ENCODE measurements at regions not wholly inside any gene's neighbourhood (a gene's known extent, or its start where the extent isn't known, plus 50 kb on each side); places are given as distances from the start of the nearest gene placed in this dataset.
"Not testable (repeated sequence)": the region's sequence is repeated elsewhere in the genome, so short reads cannot be mapped to it uniquely, and the experiment has no call there.

DNA sequence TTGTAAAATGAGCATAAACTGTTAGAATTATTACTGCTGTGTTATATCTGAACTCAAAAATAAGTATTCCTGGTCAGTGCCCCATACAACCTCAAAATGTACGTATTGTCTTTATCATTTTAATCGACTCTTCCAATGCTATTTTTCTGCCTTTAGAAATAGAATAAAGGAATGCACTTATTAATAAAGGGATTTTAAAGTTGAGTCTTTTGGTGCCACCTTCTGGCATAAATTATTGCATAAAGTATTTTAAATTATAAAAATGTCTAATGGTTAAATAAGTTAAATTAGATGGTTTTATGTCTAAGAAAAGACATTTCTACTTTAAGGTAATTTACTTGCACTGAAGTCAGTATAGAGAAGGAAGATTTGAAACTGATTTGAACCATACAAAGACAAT is 424.0 kb upstream of the NDST4 start:
- no peak for DNase-seq

DNA sequence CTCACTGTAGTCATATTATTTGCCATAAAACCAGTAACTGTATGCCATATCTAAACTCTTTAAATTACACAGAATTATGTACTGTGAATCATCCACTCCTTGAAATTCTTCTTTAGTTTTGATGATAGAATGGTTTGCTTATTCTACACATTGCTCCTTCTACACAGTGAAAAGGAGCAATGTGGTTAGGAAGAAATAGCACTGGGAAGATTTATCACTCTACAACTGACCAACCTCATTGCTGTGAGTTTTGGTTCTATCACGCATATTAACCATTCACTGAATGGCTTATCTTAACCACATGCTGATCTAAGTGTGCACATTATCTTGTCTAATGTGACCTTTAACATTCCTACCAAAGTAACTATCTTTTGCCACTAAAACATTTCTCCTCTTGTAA is 415.7 kb upstream of the NDST4 start:
- no peak for DNase-seq

DNA sequence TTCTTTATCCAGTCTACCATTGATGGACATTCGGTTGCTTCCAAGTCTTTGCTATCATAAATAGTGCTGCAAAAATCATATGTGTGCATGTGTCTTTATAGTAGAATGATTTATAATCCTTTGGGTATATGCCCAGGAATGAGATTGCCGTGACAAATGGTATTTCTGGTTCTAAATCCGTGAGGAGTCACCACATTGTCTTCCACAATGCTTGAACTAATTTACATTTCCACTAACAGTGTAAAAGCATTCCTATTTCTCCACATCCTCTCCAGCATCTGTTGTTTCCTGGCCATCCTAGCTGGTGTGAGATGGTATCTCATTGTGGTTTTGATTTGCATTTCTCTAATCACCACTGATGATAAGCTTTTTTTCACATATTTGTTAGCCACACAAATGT is 406.1 kb upstream of the NDST4 start:
- not testable (repeated sequence) for DNase-seq

DNA sequence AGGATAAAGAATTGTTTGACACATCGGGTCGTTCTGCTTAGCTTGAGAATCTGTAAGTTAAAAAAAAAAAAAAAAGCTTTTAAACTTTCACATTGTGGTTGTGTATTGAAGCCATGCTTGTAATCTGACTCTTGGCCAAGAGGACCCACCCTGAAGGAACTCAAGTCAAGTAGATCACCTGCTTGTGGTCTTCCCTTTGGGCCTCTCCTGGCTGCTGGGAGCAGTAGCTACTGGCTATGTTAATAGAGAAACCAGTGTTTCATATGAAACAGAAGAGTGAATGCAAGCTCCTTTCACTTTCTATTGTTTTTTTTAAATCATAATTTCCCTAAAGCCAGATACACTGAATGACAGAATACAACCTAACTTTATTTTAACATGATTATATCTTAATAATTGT is 402.4 kb upstream of the NDST4 start:
- DNase-seq = no peak

DNA sequence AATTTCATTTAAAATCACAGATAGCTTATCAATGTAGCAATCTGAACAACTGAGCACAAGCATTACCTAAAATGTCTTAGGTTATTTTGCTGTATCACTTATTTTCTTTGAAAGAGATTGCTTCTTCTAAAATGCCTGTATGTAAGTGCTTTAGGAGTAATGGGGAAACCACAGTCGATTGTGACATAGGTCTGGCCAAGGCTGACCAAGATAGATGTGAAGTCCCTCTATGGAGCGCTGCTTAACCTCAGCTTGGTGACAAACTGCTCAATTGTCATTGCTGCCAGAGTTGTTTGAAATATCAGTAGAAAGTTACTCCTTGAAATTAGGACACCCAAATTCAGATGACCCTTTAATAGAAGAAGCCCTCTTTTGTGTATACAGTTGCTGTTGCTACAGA is 401.9 kb upstream of the NDST4 start:
- DNase-seq = no peak

DNA sequence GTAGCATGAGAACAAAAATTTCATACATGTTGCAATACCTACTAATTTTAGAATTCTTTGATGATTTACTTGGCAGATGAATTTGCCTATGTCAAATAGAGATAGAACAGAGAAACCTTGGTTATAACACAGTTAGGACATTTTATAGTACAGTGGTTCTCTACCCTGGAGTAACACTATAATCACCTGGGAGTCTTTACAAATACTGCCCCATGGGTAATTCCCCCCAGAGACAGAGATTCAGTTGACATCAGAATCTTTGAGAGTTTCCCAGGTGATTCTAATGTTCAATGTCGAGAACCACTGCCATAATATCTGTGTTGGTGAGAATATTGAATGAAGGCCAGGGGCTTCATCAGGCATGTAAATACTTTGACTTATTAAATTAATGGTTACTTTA is 401.3 kb upstream of the NDST4 start:
- DNase-seq = no peak

DNA sequence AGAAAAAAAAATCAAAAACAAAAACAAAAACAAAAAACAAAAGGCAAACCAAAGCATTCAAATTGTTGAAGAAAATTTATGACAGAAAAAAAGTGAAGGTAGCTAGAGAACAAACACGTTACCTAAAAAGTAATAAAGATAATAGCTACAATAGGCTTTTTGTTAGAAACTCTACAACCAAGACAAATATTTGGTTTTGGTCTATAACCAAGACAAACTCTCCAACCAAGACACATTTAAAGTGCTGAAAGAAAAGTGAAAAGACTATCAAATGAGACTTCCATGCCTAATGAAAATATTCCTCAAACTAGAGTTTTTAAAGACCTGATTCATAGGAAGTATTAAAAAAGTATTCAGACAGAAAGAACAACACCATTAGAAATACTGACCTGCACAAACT is 391.9 kb upstream of the NDST4 start:
- no peak for DNase-seq

DNA sequence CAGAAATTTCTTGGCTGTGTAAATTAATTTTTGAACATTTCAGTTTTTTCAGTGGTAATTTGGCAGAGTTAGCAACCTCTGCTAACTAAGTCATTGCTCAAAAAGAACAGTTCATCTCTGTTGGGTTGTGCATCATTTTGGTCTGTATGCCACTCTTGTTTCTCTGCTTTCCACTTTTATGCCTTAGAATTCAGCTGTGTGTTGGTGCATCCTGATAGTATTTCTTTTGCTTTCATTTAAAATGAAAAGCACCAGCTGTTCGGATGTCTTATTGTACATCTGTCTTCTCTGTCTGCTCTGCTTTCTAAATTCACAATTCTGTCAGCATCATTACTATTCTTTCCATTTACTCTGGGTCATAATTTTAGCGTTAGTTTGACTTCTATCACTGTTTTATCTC is 388.2 kb upstream of the NDST4 start:
- DNase-seq = no peak

DNA sequence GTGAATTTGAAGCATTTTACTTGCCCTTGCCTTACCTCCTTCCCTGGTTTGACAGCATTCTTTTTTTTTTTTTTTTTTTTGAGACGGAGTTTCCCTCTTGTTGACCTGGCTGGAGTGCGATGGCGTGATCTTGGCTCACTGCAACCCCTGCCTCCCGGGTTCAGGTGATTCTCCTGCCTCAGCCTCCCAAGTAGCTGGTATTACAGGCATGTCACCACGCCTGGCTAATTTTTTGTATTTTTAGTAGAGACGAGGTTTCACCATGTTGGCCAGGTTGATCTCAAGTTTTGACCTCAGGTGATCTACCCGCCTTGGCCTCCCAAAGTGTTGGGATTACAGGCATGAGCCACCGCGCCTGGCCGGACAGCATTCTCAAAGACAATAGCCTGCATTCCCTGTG is 380.4 kb upstream of the NDST4 start:
- DNase-seq = not testable (repeated sequence)

DNA sequence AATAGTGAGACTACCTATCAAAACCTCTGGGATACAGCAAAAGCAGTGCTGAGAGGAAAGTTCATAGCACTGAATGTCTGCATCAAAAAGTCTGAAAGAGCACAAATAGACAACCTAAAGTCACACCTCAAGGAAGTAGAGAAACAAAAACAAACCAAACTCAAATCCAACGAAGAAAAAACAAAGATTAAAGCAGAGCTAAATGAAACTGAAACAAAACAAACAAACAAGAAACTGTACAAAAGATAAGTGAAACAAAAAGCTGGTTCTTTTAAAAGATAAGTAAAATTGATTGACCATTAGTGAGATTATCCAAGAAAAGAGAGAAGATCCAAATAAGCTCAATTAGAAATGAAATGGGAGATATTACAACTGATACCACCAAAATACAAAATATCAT is 378.3 kb upstream of the NDST4 start:
- DNase-seq = no peak

DNA sequence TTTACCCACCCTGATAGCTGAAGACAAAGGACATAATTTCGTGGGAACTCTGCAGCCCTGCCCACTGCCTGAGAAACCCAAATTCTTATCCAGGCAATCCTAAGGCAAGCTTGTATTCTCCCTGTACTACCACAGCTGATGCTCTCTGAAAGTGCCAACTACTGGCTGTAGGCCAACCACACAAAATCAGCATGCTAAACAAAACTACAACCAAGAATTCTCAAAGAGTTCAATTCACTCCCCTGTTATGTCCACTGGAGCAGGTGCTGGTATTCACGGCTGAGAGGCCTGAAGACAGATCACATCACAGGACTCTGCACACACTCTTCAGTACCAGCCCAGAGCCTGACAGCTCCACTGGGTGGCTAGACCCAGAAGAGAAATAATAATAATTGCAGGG is 375.9 kb upstream of the NDST4 start:
- DNase-seq = no peak

DNA sequence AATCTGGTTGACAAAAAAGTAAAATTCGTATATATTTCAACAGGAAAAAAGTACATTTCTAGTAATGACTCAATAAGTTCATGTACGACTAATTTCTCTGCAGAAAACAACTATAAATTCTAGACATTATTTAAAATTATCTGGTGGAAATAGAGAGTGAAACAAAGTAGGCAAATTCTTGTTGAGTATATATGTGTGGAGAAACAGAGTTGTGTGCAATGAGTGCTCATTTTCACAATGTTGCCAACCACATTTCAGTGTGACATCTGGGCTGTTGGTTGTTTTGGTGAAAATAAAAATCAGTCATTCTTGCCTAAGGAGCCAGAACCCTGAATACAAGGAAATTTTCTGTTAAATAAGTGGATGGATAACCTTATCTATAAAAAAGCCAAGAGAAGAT is 372.0 kb upstream of the NDST4 start:
- DNase-seq = no peak

DNA sequence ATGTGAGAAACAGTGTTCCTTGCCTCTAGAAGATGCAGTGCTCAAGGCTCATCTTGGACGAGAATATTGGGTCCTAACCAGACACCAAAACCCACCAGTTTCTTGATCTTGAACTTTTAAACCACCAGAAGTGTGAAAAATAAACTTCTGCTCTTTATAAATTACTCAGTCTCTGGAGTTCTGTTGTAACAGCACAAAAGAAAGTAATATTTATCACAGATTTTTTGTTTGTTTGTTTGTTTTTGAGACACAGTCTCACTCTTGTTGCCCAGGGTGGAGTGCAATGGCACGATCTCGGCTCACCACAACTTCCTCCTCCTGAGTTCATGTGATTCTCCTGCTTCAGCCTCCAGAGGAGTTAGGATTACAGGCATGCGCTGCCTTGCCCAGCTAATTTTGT is 371.1 kb upstream of the NDST4 start:
- DNase-seq = no peak

DNA sequence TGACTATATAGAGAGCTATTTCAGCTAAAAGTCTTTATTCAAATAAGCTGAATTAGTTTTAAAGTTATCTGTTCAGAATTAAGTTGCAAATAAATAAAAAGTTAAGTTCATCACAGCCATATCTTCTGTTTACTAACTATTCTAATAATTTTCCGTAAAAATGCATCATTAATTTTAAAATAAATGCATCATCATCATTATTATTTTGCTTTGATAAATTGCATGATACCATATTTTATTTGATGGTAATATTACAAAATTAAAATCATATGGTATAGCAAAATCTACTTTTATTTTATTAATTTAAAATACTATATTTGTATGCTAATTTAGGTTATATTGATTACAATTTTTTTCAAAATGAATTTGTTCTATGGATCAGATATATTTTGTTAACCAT is 357.3 kb upstream of the NDST4 start:
- DNase-seq = no peak

DNA sequence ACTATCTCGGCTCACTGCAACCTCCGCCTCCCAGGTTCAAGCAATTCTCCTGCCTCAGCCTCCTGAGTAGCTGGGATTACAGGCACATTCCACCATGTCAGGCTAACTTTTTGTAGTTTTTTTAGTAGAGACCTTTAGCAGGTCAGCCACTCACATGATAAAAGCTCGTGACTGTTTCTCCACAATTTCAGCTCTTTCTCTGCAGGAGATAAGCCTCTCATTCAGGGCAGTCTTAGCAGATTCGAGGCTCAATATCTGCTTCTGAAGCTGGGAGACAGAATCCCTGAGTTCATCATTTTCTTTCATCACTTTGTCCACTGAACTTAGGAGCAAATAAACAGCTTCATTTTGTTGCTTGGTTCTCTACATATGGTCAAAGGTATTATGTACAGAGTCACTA is 345.9 kb upstream of the NDST4 start:
- not testable (repeated sequence) for DNase-seq

DNA sequence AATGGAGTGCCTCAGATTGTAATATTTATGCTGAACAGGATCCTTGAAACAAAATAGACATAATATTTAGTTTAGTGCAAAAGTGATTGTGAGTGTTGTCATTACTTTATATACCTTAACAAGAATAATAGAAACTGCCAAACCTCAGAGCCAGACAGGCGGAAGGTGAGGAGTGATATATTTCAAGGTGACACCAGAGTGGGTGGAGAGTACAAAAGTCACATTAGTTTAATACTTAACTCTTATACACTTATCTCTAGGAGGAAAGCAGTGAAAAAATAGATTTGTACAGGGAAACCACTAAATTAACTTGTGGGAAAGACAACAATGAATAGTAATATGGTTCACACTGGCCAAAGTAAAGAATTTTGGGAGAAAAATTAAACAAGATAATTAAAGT is 342.8 kb upstream of the NDST4 start:
- DNase-seq = no peak

DNA sequence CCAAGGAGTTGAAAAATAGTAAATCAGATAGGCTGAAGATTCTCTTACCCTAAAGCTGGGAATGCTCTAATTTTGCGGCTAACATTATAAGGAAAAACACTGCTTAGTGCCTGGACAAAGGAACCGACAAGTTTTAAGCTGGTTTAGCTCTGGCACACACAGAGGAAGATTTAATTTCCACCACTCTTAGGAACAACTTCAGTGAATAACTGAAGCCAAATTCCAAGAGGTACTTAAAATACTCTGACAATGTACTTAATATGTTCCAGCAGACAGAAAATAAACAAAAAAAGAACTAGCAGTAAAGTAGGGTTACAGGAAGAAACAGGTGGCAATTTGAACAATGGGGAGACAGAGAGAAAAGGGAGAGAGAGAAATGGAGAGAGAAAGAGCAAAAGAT is 340.8 kb upstream of the NDST4 start:
- DNase-seq = no peak

DNA sequence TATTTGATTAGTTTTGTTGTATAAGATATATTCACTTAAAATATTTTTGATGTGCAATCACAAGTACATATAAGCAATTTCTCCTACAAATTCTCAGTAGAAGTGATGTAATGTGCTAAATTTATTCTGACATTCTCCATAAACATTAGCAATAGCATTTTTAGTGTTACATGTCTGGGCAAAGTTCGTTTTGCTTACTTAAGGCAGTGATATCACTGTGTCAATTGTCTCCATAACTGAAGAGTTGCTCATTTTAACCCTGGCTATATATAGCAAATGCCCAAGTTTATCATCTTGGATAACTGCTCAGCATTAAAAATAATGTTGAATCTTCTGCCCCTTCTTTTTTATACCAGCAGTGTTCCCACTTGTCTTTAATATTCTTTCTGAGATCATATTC is 340.0 kb upstream of the NDST4 start:
- DNase-seq = no peak

DNA sequence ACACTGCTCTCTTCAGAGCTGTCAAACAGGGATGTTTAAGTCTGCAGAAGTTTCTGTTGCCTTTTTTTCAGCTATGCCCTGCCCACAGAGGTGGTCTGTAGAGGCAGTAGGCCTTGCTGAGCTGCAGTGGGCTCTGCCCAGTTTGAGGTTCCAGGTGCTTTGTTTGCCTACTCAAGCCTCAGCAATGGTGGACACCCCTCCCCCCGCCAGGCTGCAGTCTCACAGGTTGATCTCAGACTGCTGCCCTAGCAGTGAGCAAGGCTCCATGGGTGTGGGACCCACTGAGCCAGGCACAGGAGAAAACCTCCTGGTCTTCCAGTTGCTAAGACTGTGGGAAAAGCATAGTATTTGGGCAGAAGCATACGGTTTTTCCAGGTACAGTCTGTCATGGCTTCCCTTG is 338.8 kb upstream of the NDST4 start:
- DNase-seq = not testable (repeated sequence)

DNA sequence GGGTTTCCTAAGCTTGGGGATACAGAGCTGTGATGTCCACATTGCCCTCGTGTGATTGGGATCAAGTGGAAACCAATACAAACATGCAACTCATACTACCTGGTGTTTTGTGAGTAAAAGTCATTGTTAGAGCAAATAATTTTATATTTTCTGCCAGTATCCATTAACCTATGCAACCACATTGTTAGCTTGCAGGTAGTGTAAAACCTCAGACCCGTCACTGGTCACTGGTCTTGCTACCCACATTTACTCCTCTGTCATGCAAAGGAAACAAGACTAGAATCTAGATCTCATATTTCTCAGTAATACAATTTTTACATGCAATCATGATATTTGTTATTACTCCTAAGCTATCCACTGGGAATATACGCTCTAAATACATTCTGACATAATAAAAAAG is 324.3 kb upstream of the NDST4 start:
- no peak for DNase-seq

DNA sequence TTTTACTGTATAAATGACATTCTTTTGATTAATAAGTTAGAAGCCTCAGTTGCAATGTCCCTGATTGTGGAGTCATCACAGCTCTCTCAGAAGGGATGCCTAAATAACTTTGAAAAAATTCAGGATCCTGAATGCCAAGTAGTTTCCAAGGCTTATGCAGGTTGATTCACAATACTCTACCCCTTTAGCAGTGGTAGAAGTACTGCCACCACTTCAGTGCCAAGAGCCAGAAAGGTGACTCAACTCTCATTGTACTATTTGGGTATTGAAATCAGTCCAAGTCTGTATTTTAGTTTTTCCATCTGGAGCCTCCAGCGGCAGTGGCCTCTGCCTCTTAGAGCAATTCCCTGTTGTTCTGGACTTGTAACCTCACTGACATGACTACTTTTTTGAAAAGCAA is 320.1 kb upstream of the NDST4 start:
- no peak for DNase-seq

DNA sequence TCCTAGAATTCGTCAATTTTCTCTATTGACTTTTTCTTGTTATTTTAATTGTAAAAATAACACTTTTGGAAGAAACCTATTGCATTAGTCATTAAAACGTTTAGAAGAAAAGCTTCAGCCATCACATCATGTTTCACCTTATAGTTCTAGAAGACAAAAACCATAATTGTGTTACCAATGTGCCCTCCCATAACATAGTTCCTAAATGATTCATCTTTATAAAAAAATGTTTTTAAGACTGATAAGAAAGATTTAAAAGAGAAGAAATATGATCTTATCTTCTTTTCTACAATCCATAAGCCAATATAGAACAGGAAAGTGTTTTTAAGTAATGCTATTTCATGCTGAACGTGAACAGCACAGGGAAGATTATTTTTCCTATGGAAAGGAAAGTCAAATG is 316.6 kb upstream of the NDST4 start:
- DNase-seq = no peak

DNA sequence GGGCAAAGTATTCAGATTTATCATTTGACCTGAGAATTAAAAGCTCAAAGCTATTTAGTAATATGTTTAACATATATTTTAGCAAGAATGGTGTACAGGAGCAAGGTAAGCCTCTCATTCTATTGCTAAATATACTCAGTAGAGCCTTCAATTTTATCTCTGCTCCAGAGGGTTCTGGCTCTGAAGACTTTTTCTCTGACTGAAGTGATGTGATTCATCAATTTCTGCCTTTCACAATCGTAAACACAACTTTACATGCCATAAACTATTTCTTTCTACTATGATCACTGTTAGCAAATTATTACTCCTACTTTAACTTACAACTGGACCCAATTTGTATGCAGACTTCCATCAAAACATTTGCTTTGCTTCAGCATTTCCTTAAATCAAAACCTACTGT is 315.0 kb upstream of the NDST4 start:
- no peak for DNase-seq

DNA sequence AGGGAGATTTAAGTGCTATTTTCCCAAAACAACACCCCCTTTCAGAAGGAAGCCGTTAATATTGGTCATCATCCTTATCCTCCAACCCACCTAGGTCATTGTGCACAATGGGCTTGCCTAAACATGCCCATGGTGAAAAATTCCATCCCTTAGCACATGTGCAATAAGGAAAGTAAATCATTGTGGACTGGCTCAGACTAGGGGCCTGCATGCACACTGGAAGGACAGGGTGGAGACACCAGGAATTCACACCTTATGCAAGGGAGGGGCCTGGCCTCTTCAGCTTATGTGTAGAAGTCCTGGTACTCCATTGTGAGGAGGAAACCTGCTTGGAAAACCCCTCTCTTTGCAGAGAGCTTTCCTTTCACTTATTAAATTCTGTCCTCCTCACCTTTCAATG is 311.4 kb upstream of the NDST4 start:
- no peak for DNase-seq

DNA sequence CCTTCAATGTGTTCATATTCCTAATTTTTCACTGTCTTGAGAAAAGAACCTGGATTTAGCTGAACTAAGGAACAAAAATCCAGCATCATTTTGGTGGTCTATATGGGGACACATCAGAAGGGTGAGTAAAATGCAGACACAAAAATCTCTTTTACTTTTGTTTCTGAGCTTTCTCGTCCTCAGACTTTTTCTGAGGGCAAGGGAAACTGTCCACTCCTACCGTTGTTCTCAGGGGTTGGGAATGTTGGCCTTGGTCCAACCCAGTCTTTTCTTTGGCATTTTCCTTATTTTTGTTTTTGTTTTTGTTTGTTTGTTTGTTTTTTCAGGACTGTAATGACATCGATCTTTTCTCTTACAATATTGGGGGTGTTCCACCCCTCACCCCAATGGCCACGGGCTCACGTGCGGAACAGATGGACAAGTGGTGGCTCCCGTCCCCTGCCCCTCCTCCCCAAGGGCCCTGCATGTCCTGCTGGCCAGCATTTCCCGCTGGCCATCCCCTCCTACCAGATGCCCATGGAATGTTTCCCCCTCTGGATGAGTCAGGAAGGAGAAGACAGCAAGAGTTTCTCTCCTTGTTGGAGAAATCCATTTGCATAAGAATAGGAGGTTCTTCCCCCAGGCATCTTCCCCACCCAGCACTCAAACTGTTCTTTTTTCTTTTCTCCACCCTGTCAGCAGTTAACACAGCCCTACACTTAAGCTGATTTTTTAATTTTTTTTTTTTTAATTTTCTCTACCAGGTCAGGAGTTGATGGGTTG is 305.4 kb upstream of the NDST4 start:
- DNase-seq = no peak

DNA sequence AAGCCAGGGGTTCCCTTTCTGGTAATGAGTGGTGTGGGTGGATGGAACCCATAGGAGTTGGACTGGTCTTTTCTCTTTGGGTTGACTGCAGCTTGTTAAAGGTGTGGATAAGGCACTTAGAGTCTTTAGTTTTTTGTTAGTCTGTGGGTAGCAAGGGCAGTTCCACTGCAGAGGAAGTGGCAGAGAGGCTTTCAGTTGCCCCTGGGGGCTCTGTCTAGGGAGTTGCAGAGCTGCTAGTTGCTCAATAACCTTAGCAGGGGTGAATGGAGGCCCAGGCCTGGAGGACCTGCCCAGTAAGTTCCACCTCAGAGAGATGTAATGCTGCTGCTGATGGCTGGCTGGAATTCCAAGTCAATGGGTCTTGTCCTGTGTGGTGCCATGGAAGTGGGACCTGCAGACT is 282.6 kb upstream of the NDST4 start:
- no peak for DNase-seq
